Spleen (tissue), 7 donors: ENCODE measurements at regions not wholly inside any gene's neighbourhood (a gene's known extent, or its start where the extent isn't known, plus 50 kb on each side); places are given as distances from the start of the nearest gene placed in this dataset.

Experiments used
- CTCF ChIP-seq, 11 experiments: fragments of 200-600 bp in 7 of 11; fragments of 450-650 bp in 4 of 11; sonication (generic) in 4 of 11; IDR thresholded peaks in 8 of 11; conservative IDR thresholded peaks in 3 of 11; 1 replicate in 7 of 11; 2 replicates in 4 of 11; pipeline versions ENCODE4 v1.4.0 to v1.8.0; 2016 to 2021; ENCODE audit warnings: antibody characterized with exemption in 11 of 11, inconsistent platforms in 4 of 11, mild to moderate bottlenecking in 1 of 11
- POLR2A ChIP-seq, 3 donors: fragments of 450-650 bp; IDR thresholded peaks; one replicate each; pipeline ENCODE4 v1.5.1; 2017; ENCODE audit warnings: antibody characterized with exemption in 3 of 3, mild to moderate bottlenecking in 1 of 3
- POLR2AphosphoS5 ChIP-seq, 3 donors: sonication (generic); formaldehyde crosslinking; IDR thresholded peaks; one replicate each; pipeline ENCODE4 v1.5.1; 2017; ENCODE audit warnings: antibody characterized with exemption in 3 of 3
- donor health status: DM: no; HTN: no; CAD: no; lungs with moderate emphysema.
- donor health status: DM: no; HTN: no; CAD: no.
- donor health status: DM: no; HTN: no; CAD: no.

- TF ChIP-seq POLR2AphosphoS5 (IDR thresholded peaks at IDR 0.05) = no peak
- no peak for TF ChIP-seq CTCF (IDR thresholded peaks at IDR 0.05 in 8 of 11, conservative IDR thresholded peaks at IDR 0.05 in 3 of 11)
- no peak for TF ChIP-seq POLR2A (IDR thresholded peaks at IDR 0.05)
Measured at GRCh38 chr12:61934564-61934963, 325.6 kb upstream of the USP15 start.
